ENCODE measurements at regions not wholly inside any gene's neighbourhood (a gene's known extent, or its start where the extent isn't known, plus 50 kb on each side); places are given as distances from the start of the nearest gene placed in this dataset.
"Not testable (repeated sequence)": the region's sequence is repeated elsewhere in the genome, so short reads cannot be mapped to it uniquely, and the experiment has no call there.

- DNase-seq (ENCODE audit: low read depth): no peak
Observed at GRCh38 chr16:72455743-72456659, 284.0 kb upstream of the PMFBP1 start.

GRCh38 chr16:72453856-72454255 lies 281.9 kb upstream of the PMFBP1 start:
- DNase-seq (ENCODE audit: low read depth): not testable (repeated sequence)

- no peak for DNase-seq (ENCODE audit: low read depth)
Observed at GRCh38 chr16:72444696-72445095, 272.7 kb upstream of the PMFBP1 start.

GRCh38 chr16:72443809-72444208 lies 271.9 kb upstream of the PMFBP1 start:
- DNase-seq (ENCODE audit: low read depth): no peak

GRCh38 chr16:72442385-72443158 lies 270.6 kb upstream of the PMFBP1 start:
- DNase-seq (ENCODE audit: low read depth): no peak

GRCh38 chr16:72437891-72438290 lies 265.9 kb upstream of the PMFBP1 start:
- no peak for DNase-seq (ENCODE audit: low read depth)

- DNase-seq (ENCODE audit: low read depth): no peak
Observed at GRCh38 chr16:72434159-72434558, 262.2 kb upstream of the PMFBP1 start.

GRCh38 chr16:72430121-72430520 lies 258.2 kb upstream of the PMFBP1 start:
- DNase-seq (ENCODE audit: low read depth): no peak

GRCh38 chr16:72429671-72430081 lies 257.7 kb upstream of the PMFBP1 start:
- DNase-seq (ENCODE audit: low read depth): no peak

- no peak for DNase-seq (ENCODE audit: low read depth)
Observed at GRCh38 chr16:72428681-72429376, 256.9 kb upstream of the PMFBP1 start.

- no peak for DNase-seq (ENCODE audit: low read depth)
Observed at GRCh38 chr16:72427783-72428331, 255.9 kb upstream of the PMFBP1 start.

- no peak for DNase-seq (ENCODE audit: low read depth)
Observed at GRCh38 chr16:72427051-72427782, 255.3 kb upstream of the PMFBP1 start.

GRCh38 chr16:72426386-72426785 lies 254.4 kb upstream of the PMFBP1 start:
- no peak for DNase-seq (ENCODE audit: low read depth)

GRCh38 chr16:72425571-72426341 lies 253.8 kb upstream of the PMFBP1 start:
- no peak for DNase-seq (ENCODE audit: low read depth)

- DNase-seq (ENCODE audit: low read depth): no peak
Observed at GRCh38 chr16:72424757-72425156, 252.8 kb upstream of the PMFBP1 start.

- DNase-seq (ENCODE audit: low read depth): no peak
Observed at GRCh38 chr16:72422308-72422897, 250.4 kb upstream of the PMFBP1 start.

- no peak for DNase-seq (ENCODE audit: low read depth)
Observed at GRCh38 chr16:72419638-72420037, 247.7 kb upstream of the PMFBP1 start.

GRCh38 chr16:72415379-72415778 lies 243.4 kb upstream of the PMFBP1 start:
- DNase-seq (ENCODE audit: low read depth): no peak

- DNase-seq (ENCODE audit: low read depth): no peak
Observed at GRCh38 chr16:72410492-72410891, 238.5 kb upstream of the PMFBP1 start.

- DNase-seq (ENCODE audit: low read depth): no peak
Observed at GRCh38 chr16:72409423-72409822, 237.5 kb upstream of the PMFBP1 start.
